HG03135 (cell line): ENCODE measurements at regions not wholly inside any gene's neighbourhood (a gene's known extent, or its start where the extent isn't known, plus 50 kb on each side); places are given as distances from the start of the nearest gene placed in this dataset.
"Not testable (repeated sequence)": the region's sequence is repeated elsewhere in the genome, so short reads cannot be mapped to it uniquely, and the experiment has no call there.

Source experiments
- ATAC-seq: cut with Tn5 transposase; IDR thresholded peaks from one replicate; pipeline ENCODE4 v1.9.1; 2021; ENCODE audit warnings: mild to moderate bottlenecking, moderate library complexity; ENCODE audit not compliant: unreplicated experiment

DNA sequence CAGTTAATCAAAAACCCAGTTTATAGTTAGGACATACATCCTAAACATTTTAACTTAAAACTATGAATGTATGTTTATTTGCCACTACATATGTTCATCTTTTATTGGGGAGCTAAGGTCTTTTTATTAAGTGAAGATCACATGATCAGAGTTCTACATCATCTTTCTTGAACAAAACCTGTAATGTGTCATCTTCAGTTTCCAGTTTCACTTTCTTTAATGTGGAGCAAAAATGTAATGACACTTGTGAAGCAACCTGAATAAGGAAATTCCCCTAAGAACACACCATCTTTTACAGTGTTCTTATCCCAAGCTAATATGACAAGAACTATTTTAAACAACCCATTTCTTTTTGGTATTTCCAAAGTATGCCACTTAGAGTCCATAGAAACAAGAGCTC, 166.7 kb upstream of the BET1 start:
- peak; percentile 81 for ATAC-seq

DNA sequence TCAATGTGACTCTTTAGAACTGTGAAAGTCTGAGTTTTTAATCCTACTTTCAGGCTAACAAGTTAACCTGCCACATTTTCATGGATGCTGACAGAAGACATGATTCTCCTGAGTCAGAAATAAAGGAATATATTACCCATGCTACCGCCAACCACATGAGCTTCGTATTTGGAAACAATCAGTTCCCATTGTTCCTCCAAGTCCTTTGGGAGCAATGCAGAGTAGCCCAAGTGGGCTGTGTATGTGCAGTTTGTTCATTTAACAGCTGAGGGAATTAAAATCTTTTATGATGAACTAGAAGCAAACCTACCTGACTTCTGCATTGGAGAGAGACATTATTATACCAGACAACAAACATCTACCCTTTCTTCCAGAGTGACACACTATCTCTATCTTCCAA, 169.3 kb upstream of the BET1 start:
- ATAC-seq, result no peak

DNA sequence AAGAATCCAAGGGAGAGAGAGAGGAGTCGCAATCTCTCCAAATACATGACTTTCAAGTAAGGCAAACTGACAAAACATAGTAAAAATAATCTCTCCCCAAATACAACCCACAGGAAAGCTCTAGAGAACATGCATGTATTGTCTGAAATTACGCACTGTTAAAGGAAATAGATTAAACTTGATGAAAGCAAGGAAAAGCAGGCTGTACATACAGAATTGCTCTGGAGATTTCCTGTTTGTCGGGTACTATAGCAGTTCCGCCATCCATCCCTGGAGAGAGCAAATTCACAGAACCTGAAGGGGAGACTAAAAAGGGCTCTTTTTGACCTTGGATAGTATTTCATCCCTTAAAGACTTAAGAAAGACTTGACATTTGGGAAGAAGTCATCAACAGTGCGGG, 170.2 kb upstream of the BET1 start:
- ATAC-seq, result no peak

DNA sequence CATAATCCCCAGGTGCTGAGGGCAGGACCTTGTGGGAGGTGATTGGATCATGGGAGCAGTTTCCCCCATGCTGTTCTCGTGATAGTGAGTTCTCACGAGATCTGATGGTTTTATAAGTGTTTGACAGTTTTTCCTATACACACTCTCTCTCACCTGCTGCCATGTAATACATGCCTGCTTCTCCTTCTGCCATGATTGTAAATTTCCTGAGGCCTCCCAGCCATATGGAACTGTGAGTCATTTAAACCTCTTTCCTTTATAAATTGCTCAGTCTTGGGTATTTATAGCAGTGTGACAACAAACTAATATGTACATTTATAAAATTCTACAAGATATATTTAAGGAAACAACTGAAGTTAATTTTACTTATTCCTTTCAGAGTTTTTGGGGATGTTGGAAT, 170.8 kb upstream of the BET1 start:
- no peak for ATAC-seq

DNA sequence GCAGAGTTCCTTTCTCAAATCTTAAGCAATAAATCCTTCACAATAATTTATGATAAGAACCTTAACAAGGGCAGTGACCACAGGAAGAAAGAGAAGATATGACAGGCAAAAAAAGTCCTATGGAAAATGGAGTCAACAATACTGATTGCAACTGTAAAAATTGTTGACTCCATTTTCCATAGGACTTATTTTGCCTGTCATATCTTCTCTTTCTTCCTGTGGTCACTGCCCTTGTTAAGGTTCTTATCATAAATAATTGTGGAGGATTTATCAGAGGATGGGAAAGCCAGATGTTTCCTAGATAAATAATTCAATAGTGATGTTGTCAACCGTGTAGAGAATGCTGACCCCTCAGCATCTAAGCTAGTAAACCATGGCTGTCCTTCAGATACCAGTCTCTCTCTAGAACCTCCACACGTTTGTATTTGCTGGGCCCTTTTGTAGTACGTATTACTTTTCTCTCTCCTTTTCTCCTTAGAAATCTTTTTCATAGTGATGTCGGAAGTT, 172.6 kb upstream of the BET1 start:
- ATAC-seq, result no peak

DNA sequence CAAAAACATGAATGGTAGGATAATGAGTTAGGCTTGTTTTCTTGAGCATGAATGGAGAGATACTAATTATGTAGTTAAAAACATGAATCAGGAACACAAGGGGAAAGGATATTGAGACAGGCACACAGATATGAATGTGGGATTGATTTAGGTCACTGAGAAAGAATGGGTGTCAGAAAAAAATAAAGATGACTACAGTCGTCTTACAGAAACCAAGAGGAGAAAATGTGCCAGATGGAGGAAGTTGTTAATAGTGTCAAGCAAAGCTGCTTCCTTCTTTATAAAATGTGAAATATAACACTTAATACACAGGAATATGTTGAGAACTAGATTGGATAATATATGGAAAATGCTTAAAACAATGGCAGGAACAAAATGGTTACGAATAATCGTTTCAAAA, 173.3 kb upstream of the BET1 start:
- no peak for ATAC-seq

DNA sequence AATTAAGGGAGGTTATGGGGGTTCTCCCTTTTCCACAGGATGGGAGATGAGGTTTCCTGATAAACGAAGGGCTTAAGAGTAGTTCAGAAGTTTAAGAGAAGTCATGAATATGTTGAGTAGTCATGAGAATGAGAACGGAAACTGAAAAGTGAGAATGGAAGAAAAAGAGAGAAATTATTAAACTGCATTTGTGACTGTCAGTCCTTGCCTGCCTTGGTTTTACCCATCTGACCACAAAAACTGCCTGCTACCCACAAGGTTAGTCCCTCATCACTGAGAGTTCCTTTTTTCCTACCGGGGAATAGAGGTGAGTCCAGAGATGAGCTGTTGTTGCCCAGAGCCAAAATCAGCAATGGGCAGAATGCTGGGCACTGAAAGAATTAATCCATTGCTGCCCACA, 174.1 kb upstream of the BET1 start:
- ATAC-seq, result peak; percentile 86

DNA sequence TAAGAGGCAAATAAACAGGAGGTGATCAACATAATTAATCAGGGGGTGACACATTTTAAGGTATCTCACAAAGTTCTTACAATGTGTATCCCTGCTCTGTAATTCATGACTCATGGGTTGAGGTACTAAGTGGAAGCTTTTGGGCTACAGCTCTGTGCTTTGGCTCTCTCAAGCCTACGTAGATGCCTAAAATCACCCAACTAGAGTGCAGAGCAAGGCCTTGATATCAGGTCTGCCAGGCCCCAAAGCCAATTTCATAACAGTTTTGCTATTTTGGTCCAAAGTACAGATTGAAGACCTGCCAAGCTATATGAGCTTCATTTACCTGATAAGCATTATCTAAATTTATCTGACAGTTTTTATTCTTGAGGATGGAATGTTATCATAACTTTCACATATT, 175.3 kb upstream of the BET1 start:
- no peak for ATAC-seq

DNA sequence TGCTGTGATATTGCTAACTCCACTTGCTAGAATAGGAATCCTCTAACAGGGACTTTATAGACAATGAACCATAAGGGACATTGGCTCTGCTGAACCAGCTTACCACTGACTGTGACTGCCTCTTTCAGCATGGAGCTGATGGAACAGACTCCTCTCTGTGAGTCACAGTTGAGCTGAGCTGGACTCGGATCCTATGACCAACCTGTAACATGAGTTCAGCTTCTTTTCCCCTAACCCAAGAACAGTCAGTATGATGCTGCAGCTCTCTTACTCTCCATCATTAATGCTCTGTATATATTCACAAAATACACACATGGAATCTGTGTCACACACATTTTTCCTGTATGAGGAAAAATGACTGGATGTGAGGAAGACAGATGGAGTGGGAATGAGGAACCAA, 177.9 kb upstream of the BET1 start:
- no peak for ATAC-seq

DNA sequence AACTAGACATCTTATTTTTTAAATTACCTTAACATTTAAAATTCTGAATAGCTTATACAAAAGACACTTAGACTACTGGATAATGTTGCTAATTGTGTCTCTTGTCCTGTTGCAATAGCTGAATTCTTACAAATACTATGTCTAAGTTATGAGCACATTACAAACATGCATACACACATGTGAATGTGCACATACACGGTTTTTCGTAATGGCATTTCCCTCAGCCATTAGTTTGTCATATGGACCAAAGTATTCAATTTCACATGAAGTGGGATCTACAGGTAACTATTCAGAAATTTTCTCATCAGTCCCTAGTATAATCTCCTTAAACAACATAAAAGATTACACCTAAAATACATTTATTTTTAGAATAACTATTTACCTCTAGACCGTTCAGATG, 178.6 kb upstream of the BET1 start:
- no peak for ATAC-seq

DNA sequence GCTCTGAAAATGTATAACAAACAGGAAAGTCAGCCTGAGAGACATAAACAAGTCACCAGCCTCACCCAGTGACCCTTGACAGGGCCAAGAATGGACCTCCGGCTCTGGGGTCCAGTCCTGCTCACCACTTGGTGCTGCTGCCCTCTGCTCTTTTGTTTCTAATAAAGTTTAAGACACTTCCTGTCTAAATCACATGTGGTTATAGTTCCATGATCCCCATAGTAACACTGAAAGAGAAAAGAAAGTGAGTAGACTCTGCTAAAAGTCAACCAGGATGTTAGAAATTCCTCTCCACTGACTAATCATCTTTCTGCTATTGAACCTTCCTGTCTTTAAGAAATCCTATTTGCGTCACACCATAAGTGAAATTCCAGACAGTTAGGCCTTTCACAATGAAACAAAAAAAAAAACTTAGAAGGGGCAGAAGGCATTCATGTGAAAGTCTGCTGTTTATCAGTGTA, 179.2 kb upstream of the BET1 start:
- ATAC-seq, result no peak

DNA sequence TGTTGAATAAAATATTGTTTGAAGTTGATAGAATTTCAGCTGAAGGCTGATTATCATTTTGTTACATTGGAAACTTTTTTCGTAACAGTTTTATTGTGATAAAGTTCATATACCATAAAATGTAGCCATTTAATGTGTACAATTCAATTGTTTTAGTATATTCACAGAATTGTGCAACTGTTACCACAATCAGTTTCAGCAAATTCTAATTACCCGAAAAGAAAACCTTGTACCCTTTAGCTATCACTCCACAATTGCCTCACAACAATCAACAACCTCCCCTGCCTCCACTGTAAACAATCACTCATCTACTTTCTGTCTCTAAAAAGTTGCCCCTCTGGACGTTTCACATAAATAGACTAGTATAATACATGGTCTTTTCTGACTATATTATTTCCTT, 179.7 kb upstream of the BET1 start:
- ATAC-seq, result no peak

DNA sequence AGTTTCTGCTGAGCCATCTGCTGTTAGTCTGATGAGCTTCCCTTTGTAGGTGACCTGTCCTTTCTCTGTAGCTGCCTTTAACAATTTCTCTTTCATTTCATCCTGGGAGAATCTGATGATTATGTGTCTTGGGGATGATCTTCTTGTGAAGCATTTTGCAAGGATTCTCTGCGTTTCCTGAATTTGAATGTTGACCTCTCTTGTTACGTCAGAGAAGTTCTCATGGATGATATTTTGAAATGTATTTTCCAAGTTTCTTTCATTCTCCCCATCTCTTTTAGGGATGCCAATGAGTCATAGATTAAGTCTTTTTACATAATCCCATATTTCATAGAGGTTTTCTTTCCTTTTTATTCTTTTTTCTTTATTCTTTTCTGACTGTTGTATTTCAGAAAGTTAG, 184.2 kb upstream of the BET1 start:
- no peak for ATAC-seq

DNA sequence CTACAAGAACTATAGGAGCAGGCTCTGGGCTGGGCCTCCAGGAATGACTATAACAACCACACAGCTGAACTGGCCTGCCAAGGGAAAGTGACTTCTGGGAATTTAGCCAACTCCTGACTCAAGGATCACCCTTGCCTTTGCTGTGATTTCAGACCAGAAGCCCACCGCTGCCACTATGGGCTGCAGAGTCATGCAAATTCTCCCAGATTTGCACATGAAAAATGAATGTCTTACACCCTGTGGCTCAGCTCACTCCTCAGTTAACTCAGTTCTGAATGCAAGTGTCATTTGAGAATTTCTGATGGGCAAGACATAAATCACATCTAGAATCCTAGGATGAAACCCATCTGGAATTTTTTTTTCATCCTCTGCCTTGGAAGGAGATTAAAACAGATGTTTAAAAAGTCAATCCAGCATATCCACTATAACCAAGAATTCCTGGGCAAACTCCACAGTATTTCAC, 186.5 kb upstream of the BET1 start:
- ATAC-seq, result no peak

DNA sequence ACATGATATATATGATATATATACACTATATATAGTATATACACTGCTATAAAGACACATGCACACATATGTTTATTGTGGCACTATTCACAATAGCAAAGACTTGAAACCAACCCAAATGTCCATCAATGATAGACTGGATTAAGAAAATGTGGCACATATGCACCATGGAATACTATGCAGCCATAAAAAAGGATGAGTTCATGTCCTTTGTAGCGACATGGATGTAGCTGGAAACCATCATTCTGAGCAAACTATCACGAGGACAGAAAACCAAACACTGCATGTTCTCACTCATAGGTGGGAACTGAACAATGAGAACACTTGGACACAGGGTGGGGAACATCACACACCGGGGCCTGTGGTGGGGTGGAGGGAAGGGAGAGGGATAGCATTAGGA, 190.3 kb upstream of the BET1 start:
- ATAC-seq, result not testable (repeated sequence)

DNA sequence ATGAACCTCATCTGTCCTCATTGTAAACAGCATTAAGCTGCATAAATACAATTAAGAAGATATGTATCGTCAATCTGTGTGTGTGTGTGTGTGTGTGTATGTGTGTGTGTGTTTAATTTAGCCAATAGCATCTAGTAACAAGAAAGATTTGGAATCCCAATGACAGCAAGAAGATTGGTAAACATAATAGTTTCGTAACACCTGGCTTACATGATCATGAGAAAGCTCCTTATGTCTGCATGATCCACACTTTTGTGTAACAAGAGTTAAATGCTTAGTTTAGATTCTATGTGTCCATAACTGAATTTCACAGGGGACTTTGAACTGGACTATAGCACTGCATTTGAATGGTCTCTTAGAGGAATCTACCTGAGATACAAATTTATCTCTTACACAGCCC, 191.0 kb upstream of the BET1 start:
- ATAC-seq, result no peak

DNA sequence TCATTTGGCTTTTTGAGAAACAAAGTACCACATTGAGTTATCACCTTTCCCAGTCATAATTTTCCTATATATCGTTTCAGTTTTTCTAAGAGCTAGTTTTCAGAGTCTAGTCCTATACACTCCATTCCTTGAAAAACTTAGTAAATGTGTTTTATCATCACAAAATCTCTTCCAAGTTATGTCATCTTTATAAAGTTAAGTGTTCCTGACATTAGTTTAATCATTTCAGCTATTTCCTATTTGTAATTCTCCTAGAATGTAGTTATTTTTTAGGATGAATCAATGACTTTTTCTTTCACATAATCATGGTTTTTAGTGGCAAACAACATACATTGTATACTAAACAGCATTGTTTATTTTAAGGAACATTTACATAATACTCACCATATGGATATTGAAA, 191.7 kb upstream of the BET1 start:
- ATAC-seq, result no peak

DNA sequence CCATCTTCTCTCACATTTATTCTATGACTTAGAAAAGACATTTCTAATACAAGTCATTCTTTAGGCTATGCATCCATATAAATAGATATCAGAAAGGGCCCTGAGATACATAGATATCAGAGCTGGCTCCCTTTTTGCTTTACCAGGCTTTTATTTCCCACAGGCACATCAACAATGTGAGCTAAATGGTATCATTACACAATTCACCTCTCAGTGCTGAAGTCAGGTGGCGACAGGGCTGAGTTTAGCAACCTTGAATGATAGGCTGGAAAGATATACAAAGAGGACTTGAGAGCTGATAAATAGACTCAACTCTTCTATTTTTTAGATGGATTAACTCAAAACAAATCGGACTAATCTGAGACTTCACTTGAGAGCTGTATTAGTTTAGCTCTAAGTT, 189.2 kb upstream of the COL1A2 start:
- ATAC-seq, result no peak

DNA sequence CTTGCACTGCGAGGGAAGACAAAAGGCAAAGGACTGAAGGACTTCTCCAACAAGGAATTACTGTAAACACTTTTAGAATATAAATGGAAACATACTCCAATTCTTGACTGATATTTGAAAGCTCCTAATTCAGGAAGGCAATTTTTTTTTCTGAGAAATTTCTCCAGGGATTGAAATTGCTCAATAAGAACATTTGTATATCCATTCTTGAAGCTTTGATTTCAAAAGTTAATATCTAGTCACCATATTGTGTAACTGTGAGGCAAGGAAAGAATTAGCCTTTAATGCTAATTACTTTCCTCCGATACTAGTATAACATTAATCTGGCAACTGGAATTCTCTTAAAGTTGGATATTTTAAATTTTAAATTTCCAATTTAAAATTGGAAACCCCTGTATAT, 188.4 kb upstream of the COL1A2 start:
- no peak for ATAC-seq

DNA sequence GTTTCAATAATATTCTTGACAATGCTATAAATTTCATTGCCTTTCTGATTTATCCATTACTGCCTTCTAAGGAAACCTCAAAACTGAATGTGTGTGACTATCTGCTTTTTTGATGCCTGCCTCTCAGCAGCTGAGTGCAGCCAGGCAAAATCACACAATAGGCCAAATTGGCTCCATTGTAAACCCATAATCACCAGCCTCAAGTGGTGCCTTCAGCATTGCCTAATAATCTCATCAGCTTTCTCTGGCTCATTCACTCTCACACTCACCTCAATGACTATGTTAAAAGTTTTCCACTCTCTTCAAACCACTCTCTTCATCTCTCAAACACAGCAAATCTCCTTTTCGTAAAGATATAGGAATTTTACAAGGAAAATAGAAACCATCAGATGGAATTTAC, 182.5 kb upstream of the COL1A2 start:
- no peak for ATAC-seq

DNA sequence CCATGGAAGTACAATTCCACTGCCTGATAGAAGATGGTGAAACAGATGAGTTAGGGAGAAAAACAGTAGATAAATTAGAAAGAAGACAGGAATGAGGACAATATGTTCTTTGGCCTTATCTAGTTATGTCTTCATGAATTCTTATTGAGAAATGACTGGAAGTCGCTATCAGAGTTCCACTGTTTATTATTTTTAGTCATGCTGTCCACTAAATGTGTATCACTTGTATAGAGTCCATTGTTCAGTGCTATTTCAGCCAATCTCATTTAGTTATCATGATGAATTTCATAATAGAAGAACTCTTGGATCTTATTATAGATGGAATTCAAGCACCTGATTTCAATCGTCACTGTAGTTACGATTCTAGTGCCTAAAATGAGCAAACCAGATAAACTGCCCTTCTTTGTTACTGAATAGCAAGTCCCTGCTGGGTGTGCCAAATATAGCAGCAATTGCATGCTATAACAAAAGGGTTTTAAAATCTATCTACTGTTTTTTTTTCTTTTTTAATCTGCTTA, 177.7 kb upstream of the COL1A2 start:
- ATAC-seq, result no peak

DNA sequence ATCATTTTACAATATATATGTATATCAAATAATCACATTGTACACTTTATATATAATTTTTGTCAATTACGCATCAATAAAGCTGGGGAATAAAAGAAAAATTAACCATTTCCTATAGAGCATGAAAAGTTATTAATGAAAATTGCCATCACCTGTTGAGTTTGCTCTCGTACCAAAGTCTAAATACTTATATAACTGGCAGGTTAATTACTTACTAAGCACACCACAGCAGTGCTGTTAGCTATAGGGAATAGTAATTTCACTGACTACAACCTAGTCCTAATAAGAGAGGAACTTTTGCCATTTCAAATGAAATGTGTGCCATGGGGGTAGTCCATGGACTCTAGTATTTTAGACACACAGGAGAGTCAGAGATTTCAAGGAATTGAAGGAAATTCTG, 176.9 kb upstream of the COL1A2 start:
- ATAC-seq, result no peak

DNA sequence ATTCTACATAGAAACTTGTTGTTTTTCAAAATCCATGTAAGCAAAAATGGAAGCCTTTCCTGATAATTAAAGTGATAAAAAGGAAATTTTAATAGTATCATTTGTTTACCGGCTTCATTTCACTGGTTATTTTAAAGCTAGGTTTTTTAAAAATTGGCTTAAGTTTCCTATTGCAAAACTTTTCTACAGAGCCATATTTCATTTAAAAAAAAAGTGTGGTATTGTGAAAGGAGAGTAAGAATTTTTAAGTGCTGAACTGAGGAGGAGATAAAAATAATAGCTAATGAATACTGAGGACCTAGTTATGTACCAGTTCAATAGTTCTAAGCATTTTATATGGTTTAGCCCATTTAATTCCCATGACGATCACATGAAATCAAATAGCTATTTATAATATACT, 172.2 kb upstream of the COL1A2 start:
- ATAC-seq, result no peak
